ENCODE measurements at regions not wholly inside any gene's neighbourhood (a gene's known extent, or its start where the extent isn't known, plus 50 kb on each side); places are given as distances from the start of the nearest gene placed in this dataset.
"Not testable (repeated sequence)": the region's sequence is repeated elsewhere in the genome, so short reads cannot be mapped to it uniquely, and the experiment has no call there.

GRCh38 chr1:148389027-148389339, 94.1 kb downstream of the PPIAL4G start:
- Mint-ChIP-seq H3K27me3 (ENCODE audit: insufficient read depth, unreplicated experiment) (no peaks in the 10 kb centered on the region), H3K27ac (ENCODE audit: low read depth, unreplicated experiment) (peak overlapping the region; percentile 100), H3K4me1 (ENCODE audit: insufficient read depth, unreplicated experiment) (peaks cover 11% of the 10 kb centered on the region), H3K36me3 (ENCODE audit: insufficient read depth, unreplicated experiment) (peaks cover 16% of the 10 kb centered on the region), H3K4me3 (ENCODE audit: unreplicated experiment) (peak overlapping the region; percentile 88), H3K9me3 (ENCODE audit: unreplicated experiment) (no peaks in the 10 kb centered on the region)
- POLR2A ChIA-PET = interaction anchor here (0.7 to 1.7 kb wide), 12 partner anchors 11 to 949 kb away, joined by 3 to 13 read pairs (median 4); no protein-coding TSS in a partner anchor
- no peak for DNase-seq (ENCODE audit: unreplicated experiment)
- CTCF ChIA-PET = interaction anchor here (0.6 to 7.7 kb wide), 4 partner anchors 17 to 1163 kb away, joined by 3 to 53 read pairs (median 3); no protein-coding TSS in a partner anchor
- intact Hi-C loops (cut with micrococcal nuclease) = no loop called here
- TSS peak; percentile 97 for BruUV-seq (replicated peaks)
- TF ChIP-seq CTCF (IDR thresholded peaks at IDR 0.05; ENCODE audit: unreplicated experiment) = no peak

- TSS peak; percentile 99 for BruUV-seq (replicated peaks)
- intact Hi-C loops (cut with micrococcal nuclease) = loop anchor here (1.0 kb wide), 1 partner anchor 125 kb away; no protein-coding TSS in a partner anchor
- Mint-ChIP-seq H3K27me3 (ENCODE audit: insufficient read depth, unreplicated experiment) (no peaks in the 10 kb centered on the region), H3K9me3 (ENCODE audit: unreplicated experiment) (no peaks in the 10 kb centered on the region), H3K4me1 (ENCODE audit: insufficient read depth, unreplicated experiment) (peaks cover 13% of the 10 kb centered on the region), H3K27ac (ENCODE audit: low read depth, unreplicated experiment) (peak overlapping the region; percentile 100), H3K4me3 (ENCODE audit: unreplicated experiment) (peak overlapping the region; percentile 88), H3K36me3 (ENCODE audit: insufficient read depth, unreplicated experiment) (peaks cover 16% of the 10 kb centered on the region)
- TF ChIP-seq CTCF (IDR thresholded peaks at IDR 0.05; ENCODE audit: unreplicated experiment) = no peak
- CTCF ChIA-PET = interaction anchor here (0.6 to 7.7 kb wide), 4 partner anchors 17 to 1163 kb away, joined by 3 to 53 read pairs (median 3); no protein-coding TSS in a partner anchor
- POLR2A ChIA-PET = interaction anchor here (0.7 to 1.7 kb wide), 12 partner anchors 11 to 948 kb away, joined by 3 to 13 read pairs (median 4); no protein-coding TSS in a partner anchor
- peak; percentile 97 for DNase-seq (ENCODE audit: unreplicated experiment)
Observed at GRCh38 chr1:148388260-148389026, 94.7 kb downstream of the PPIAL4G start.

- H3K9me3 Mint-ChIP-seq (ENCODE audit: unreplicated experiment); H3K27me3 Mint-ChIP-seq (ENCODE audit: insufficient read depth, unreplicated experiment); DNase-seq (ENCODE audit: unreplicated experiment); BruUV-seq (replicated peaks): not testable (repeated sequence)
- H3K27ac Mint-ChIP-seq (ENCODE audit: low read depth, unreplicated experiment) = peak overlapping the region; percentile 100
- H3K4me1 Mint-ChIP-seq (ENCODE audit: insufficient read depth, unreplicated experiment) = peaks cover 13% of the 10 kb centered on the region
- H3K36me3 Mint-ChIP-seq (ENCODE audit: insufficient read depth, unreplicated experiment) = peaks cover 16% of the 10 kb centered on the region
- intact Hi-C loops (cut with micrococcal nuclease) = loop anchor here (1.0 kb wide), 1 partner anchor 125 kb away; no protein-coding TSS in a partner anchor
- peak overlapping the region; percentile 88 for H3K4me3 Mint-ChIP-seq (ENCODE audit: unreplicated experiment)
- ChIA-PET POLR2A (interaction anchor here (0.9 to 1.7 kb wide), 5 partner anchors 13 to 125 kb away, joined by 3 to 13 read pairs (median 4); no protein-coding TSS in a partner anchor), CTCF (interaction anchor here (1.7 to 7.7 kb wide), 2 partner anchors 16 to 42 kb away, joined by 3 to 53 read pairs; no protein-coding TSS in a partner anchor)
Observed at GRCh38 chr1:148387949-148388259, 95.2 kb downstream of the PPIAL4G start.

- BruUV-seq (replicated peaks); H3K27me3 Mint-ChIP-seq (ENCODE audit: insufficient read depth, unreplicated experiment); H3K27ac Mint-ChIP-seq (ENCODE audit: low read depth, unreplicated experiment); intact Hi-C loops (cut with micrococcal nuclease); H3K9me3 Mint-ChIP-seq (ENCODE audit: unreplicated experiment): not testable (repeated sequence)
- peak; percentile 22 for DNase-seq (ENCODE audit: unreplicated experiment)
- peaks cover 13% of the 10 kb centered on the region for H3K4me1 Mint-ChIP-seq (ENCODE audit: insufficient read depth, unreplicated experiment)
- H3K4me3 Mint-ChIP-seq (ENCODE audit: unreplicated experiment) = peak overlapping the region; percentile 17
- ChIA-PET POLR2A (interaction anchor here (1.3 to 1.7 kb wide), 3 partner anchors 13 to 136 kb away, joined by 5 to 13 read pairs (median 8); no protein-coding TSS in a partner anchor), CTCF (interaction anchor here (0.8 to 7.7 kb wide), 4 partner anchors 11 to 42 kb away, joined by 3 to 53 read pairs (median 5); no protein-coding TSS in a partner anchor)
- H3K36me3 Mint-ChIP-seq (ENCODE audit: insufficient read depth, unreplicated experiment) = peaks cover 16% of the 10 kb centered on the region
Observed at GRCh38 chr1:148387122-148387948, 95.8 kb downstream of the PPIAL4G start.
